GM23338 (cell line): ENCODE measurements at regions not wholly inside any gene's neighbourhood (a gene's known extent, or its start where the extent isn't known, plus 50 kb on each side); places are given as distances from the start of the nearest gene placed in this dataset.

Experiments
- ATAC-seq: fragments of 200-7000 bp; cut with Tn5 transposase; 3 replicates; pipeline ENCODE4 v1.9.1; 2020
- DNase-seq: peaks from one replicate; pipeline ENCODE4 v3.0.0-alpha.2; 2015; ENCODE audit warnings: low spot score
- H2AFZ ChIP-seq: fragments of 200-600 bp; sonication (generic); 2 replicates; pipeline ENCODE4 v1.8.0; 2016; ENCODE audit warnings: antibody characterized with exemption, mild to moderate bottlenecking, moderate library complexity
- H3F3A ChIP-seq: fragments of 200-600 bp; sonication (generic); replicated peaks from 2 replicates; pipeline ENCODE4 v1.8.0; 2017; ENCODE audit warnings: antibody characterized with exemption, mixed run types, low read depth
- H3K27ac ChIP-seq: fragments of 200-600 bp; sonication (generic); 2 replicates; pipeline ENCODE4 v1.6.1; 2016; ENCODE audit warnings: low read depth
- H3K27me3 ChIP-seq: fragments of 200-600 bp; sonication (generic); 2 replicates; pipeline ENCODE4 v1.8.0; 2016; ENCODE audit warnings: mild to moderate bottlenecking, mixed run types, moderate library complexity; ENCODE audit not compliant: insufficient read depth
- H3K36me3 ChIP-seq: fragments of 200-600 bp; sonication (generic); 2 replicates; pipeline ENCODE4 v1.8.0; 2016; ENCODE audit warnings: mild to moderate bottlenecking; ENCODE audit not compliant: insufficient read depth
- H3K4me1 ChIP-seq: fragments of 200-600 bp; sonication (generic); 2 replicates; pipeline ENCODE4 v1.8.0; 2016; ENCODE audit warnings: mild to moderate bottlenecking, moderate library complexity; ENCODE audit not compliant: insufficient read depth
- H3K4me2 ChIP-seq: fragments of 200-600 bp; sonication (generic); 2 replicates; pipeline ENCODE4 v1.7.1; 2017; ENCODE audit warnings: mixed run types
- H3K4me3 ChIP-seq: fragments of 200-600 bp; sonication (generic); 2 replicates; pipeline ENCODE4 v1.6.1; 2016; ENCODE audit warnings: mixed run types
- H3K79me2 ChIP-seq: fragments of 200-600 bp; sonication (generic); replicated peaks from 2 replicates; pipeline ENCODE4 v1.8.0; 2017; ENCODE audit warnings: mild to moderate bottlenecking; ENCODE audit not compliant: insufficient read depth
- H3K9me2 ChIP-seq: fragments of 200-600 bp; sonication (generic); 2 replicates; pipeline ENCODE4 v1.8.0; 2017; ENCODE audit not compliant: insufficient read depth
- H4K20me1 ChIP-seq: fragments of 200-600 bp; sonication (generic); replicated peaks from 2 replicates; pipeline ENCODE4 v1.8.0; 2017; ENCODE audit warnings: mild to moderate bottlenecking; ENCODE audit not compliant: insufficient read depth
- H3K27ac Mint-ChIP-seq: 2 replicates; pipeline ENCODE4 v1.8.0; 2020; ENCODE audit warnings: inconsistent platforms, mild to moderate bottlenecking, moderate library complexity, mixed read lengths
- H3K27me3 Mint-ChIP-seq: 3 replicates; pipeline ENCODE4 v1.8.0; 2022; ENCODE audit warnings: low read depth, mild to moderate bottlenecking, moderate library complexity, mixed read lengths, inconsistent platforms; ENCODE audit not compliant: insufficient read depth, poor library complexity
- H3K36me3 Mint-ChIP-seq: 3 replicates; pipeline ENCODE4 v1.8.0; 2021; ENCODE audit warnings: low read depth, mild to moderate bottlenecking, inconsistent platforms, moderate library complexity, mixed read lengths
- H3K4me1 Mint-ChIP-seq: 3 replicates; pipeline ENCODE4 v1.8.0; 2020; ENCODE audit warnings: mild to moderate bottlenecking, inconsistent platforms, mixed read lengths
- H3K4me3 Mint-ChIP-seq: 3 replicates; pipeline ENCODE4 v1.8.0; 2021; ENCODE audit warnings: moderate library complexity, mild to moderate bottlenecking, inconsistent platforms, mixed read lengths
- H3K9me3 Mint-ChIP-seq: 3 replicates; pipeline ENCODE4 v1.8.0; 2020; ENCODE audit warnings: moderate library complexity, mild to moderate bottlenecking, inconsistent platforms, mixed read lengths
- CREB1 ChIP-seq: fragments of 250-450 bp; sonication (Bioruptor Pico); IDR thresholded peaks from 2 replicates; pipeline ENCODE4 v1.5.0; 2020; ENCODE audit warnings: low read depth, mild to moderate bottlenecking, moderate library complexity
- ETS1 ChIP-seq: IDR thresholded peaks from 2 replicates; pipeline ENCODE4 v1.6.1; 2016; ENCODE audit warnings: antibody characterized with exemption
- EZH2 ChIP-seq: fragments of 200-600 bp; sonication (generic); IDR thresholded peaks from one replicate; pipeline ENCODE4 v1.8.0; 2017; ENCODE audit warnings: antibody characterized with exemption, mild to moderate bottlenecking, low read depth; ENCODE audit not compliant: unreplicated experiment
- EZH2phosphoT487 ChIP-seq: fragments of 200-600 bp; sonication (generic); IDR thresholded peaks from one replicate; pipeline ENCODE4 v1.8.1; 2018; ENCODE audit warnings: antibody characterized with exemption; ENCODE audit not compliant: unreplicated experiment
- JUNB ChIP-seq: IDR thresholded peaks from one replicate; pipeline ENCODE4 v1.6.1; 2016; ENCODE audit warnings: antibody characterized with exemption; ENCODE audit not compliant: unreplicated experiment
- NANOG ChIP-seq: IDR thresholded peaks from 2 replicates; pipeline ENCODE4 v1.6.1; 2016; ENCODE audit warnings: antibody characterized with exemption, borderline replicate concordance
- POLR2AphosphoS5 ChIP-seq: IDR thresholded peaks from 2 replicates; pipeline ENCODE4 v1.6.1; 2016; ENCODE audit warnings: antibody characterized with exemption, low read depth
- STAT1 ChIP-seq: IDR thresholded peaks from one replicate; pipeline ENCODE4 v1.6.1; 2016; ENCODE audit warnings: antibody characterized with exemption; ENCODE audit not compliant: unreplicated experiment
- ZNF114 ChIP-seq: fragments of 250-450 bp; sonication (Bioruptor Pico); IDR thresholded peaks from 2 replicates; pipeline ENCODE4 v1.5.0; 2020; ENCODE audit warnings: mild to moderate bottlenecking, moderate library complexity
- ZNF331 ChIP-seq: fragments of 250-450 bp; sonication (Bioruptor Pico); IDR thresholded peaks from 2 replicates; pipeline ENCODE4 v1.5.0; 2020; ENCODE audit warnings: low read depth, mild to moderate bottlenecking, moderate library complexity
- TF ChIP-seq, protein P1 (sequence below): fragments of 250-450 bp; sonication (Bioruptor Pico); IDR thresholded peaks from 2 replicates; pipeline ENCODE4 v1.5.0; 2020; ENCODE audit warnings: mild to moderate bottlenecking, moderate library complexity
- TF ChIP-seq, protein P2 (sequence below), 2 experiments: fragments of 200-600 bp in 1 of 2; sonication (generic) in 1 of 2; conservative IDR thresholded peaks; 2 replicates each; pipeline versions ENCODE4 v1.5.1 to v1.6.1; 2016 to 2017; ENCODE audit warnings: antibody characterized with exemption in 2 of 2, low read depth in 2 of 2, mild to moderate bottlenecking in 2 of 2, moderate library complexity in 1 of 2
- TF ChIP-seq, protein P3 (sequence below): IDR thresholded peaks from one replicate; pipeline ENCODE4 v1.6.1; 2018; ENCODE audit warnings: antibody characterized with exemption; ENCODE audit not compliant: unreplicated experiment

GRCh38 chr4:179678093-179678814 is 2236.0 kb upstream of the AGA start:
- TF ChIP-seq EZH2phosphoT487, result no peak
- no peak for TF ChIP-seq JUNB
- no peak for TF ChIP-seq CREB1
- no peak for TF ChIP-seq POLR2AphosphoS5
- no peak for TF ChIP-seq EZH2
- TF ChIP-seq ZNF114 (CRISPR knock-in tag), result no peak
- TF ChIP-seq, protein P1, sequence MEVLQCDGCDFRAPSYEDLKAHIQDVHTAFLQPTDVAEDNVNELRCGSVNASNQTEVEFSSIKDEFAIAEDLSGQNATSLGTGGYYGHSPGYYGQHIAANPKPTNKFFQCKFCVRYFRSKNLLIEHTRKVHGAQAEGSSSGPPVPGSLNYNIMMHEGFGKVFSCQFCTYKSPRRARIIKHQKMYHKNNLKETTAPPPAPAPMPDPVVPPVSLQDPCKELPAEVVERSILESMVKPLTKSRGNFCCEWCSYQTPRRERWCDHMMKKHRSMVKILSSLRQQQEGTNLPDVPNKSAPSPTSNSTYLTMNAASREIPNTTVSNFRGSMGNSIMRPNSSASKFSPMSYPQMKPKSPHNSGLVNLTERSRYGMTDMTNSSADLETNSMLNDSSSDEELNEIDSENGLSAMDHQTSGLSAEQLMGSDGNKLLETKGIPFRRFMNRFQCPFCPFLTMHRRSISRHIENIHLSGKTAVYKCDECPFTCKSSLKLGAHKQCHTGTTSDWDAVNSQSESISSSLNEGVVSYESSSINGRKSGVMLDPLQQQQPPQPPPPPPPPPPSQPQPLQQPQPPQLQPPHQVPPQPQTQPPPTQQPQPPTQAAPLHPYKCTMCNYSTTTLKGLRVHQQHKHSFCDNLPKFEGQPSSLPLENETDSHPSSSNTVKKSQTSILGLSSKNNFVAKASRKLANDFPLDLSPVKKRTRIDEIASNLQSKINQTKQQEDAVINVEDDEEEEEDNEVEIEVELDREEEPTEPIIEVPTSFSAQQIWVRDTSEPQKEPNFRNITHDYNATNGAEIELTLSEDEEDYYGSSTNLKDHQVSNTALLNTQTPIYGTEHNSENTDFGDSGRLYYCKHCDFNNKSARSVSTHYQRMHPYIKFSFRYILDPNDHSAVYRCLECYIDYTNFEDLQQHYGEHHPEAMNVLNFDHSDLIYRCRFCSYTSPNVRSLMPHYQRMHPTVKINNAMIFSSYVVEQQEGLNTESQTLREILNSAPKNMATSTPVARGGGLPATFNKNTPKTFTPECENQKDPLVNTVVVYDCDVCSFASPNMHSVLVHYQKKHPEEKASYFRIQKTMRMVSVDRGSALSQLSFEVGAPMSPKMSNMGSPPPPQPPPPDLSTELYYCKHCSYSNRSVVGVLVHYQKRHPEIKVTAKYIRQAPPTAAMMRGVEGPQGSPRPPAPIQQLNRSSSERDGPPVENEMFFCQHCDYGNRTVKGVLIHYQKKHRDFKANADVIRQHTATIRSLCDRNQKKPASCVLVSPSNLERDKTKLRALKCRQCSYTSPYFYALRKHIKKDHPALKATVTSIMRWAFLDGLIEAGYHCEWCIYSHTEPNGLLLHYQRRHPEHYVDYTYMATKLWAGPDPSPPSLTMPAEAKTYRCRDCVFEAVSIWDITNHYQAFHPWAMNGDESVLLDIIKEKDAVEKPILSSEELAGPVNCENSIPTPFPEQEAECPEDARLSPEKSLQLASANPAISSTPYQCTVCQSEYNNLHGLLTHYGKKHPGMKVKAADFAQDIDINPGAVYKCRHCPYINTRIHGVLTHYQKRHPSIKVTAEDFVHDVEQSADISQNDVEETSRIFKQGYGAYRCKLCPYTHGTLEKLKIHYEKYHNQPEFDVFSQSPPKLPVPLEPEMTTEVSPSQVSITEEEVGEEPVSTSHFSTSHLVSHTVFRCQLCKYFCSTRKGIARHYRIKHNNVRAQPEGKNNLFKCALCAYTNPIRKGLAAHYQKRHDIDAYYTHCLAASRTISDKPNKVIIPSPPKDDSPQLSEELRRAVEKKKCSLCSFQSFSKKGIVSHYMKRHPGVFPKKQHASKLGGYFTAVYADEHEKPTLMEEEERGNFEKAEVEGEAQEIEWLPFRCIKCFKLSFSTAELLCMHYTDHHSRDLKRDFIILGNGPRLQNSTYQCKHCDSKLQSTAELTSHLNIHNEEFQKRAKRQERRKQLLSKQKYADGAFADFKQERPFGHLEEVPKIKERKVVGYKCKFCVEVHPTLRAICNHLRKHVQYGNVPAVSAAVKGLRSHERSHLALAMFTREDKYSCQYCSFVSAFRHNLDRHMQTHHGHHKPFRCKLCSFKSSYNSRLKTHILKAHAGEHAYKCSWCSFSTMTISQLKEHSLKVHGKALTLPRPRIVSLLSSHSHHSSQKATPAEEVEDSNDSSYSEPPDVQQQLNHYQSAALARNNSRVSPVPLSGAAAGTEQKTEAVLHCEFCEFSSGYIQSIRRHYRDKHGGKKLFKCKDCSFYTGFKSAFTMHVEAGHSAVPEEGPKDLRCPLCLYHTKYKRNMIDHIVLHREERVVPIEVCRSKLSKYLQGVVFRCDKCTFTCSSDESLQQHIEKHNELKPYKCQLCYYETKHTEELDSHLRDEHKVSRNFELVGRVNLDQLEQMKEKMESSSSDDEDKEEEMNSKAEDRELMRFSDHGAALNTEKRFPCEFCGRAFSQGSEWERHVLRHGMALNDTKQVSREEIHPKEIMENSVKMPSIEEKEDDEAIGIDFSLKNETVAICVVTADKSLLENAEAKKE (CRISPR knock-in tag), result no peak
- no peak for TF ChIP-seq NANOG
- TF ChIP-seq, protein P2, sequence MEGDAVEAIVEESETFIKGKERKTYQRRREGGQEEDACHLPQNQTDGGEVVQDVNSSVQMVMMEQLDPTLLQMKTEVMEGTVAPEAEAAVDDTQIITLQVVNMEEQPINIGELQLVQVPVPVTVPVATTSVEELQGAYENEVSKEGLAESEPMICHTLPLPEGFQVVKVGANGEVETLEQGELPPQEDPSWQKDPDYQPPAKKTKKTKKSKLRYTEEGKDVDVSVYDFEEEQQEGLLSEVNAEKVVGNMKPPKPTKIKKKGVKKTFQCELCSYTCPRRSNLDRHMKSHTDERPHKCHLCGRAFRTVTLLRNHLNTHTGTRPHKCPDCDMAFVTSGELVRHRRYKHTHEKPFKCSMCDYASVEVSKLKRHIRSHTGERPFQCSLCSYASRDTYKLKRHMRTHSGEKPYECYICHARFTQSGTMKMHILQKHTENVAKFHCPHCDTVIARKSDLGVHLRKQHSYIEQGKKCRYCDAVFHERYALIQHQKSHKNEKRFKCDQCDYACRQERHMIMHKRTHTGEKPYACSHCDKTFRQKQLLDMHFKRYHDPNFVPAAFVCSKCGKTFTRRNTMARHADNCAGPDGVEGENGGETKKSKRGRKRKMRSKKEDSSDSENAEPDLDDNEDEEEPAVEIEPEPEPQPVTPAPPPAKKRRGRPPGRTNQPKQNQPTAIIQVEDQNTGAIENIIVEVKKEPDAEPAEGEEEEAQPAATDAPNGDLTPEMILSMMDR (conservative IDR thresholded peaks at IDR 0.05; ENCODE audit: low read depth in 2 of 2), result no peak
- TF ChIP-seq ZNF331 (CRISPR knock-in tag), result no peak
- no peak for TF ChIP-seq STAT1
- TF ChIP-seq, protein P3, sequence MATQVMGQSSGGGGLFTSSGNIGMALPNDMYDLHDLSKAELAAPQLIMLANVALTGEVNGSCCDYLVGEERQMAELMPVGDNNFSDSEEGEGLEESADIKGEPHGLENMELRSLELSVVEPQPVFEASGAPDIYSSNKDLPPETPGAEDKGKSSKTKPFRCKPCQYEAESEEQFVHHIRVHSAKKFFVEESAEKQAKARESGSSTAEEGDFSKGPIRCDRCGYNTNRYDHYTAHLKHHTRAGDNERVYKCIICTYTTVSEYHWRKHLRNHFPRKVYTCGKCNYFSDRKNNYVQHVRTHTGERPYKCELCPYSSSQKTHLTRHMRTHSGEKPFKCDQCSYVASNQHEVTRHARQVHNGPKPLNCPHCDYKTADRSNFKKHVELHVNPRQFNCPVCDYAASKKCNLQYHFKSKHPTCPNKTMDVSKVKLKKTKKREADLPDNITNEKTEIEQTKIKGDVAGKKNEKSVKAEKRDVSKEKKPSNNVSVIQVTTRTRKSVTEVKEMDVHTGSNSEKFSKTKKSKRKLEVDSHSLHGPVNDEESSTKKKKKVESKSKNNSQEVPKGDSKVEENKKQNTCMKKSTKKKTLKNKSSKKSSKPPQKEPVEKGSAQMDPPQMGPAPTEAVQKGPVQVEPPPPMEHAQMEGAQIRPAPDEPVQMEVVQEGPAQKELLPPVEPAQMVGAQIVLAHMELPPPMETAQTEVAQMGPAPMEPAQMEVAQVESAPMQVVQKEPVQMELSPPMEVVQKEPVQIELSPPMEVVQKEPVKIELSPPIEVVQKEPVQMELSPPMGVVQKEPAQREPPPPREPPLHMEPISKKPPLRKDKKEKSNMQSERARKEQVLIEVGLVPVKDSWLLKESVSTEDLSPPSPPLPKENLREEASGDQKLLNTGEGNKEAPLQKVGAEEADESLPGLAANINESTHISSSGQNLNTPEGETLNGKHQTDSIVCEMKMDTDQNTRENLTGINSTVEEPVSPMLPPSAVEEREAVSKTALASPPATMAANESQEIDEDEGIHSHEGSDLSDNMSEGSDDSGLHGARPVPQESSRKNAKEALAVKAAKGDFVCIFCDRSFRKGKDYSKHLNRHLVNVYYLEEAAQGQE, result no peak
- no peak for TF ChIP-seq ETS1
- no peak overlapping the region for H3K27ac ChIP-seq
- no peaks in the 10 kb centered on the region for H3K27me3 Mint-ChIP-seq
- H4K20me1 ChIP-seq, result no peaks in the 10 kb centered on the region
- no peak overlapping the region for H3K4me3 ChIP-seq
- H3F3A ChIP-seq, result no peaks in the 10 kb centered on the region
- H2AFZ ChIP-seq, result no peak overlapping the region
- DNase-seq (no peak), ATAC-seq (no peak)
- H3K4me1 Mint-ChIP-seq, result no peaks in the 10 kb centered on the region
- no peak overlapping the region for H3K4me3 Mint-ChIP-seq
- H3K9me2 ChIP-seq, result no peaks in the 10 kb centered on the region; the same call in 1 of the 2 replicates
- no peaks in the 10 kb centered on the region for H3K36me3 Mint-ChIP-seq
- H3K79me2 ChIP-seq, result no peaks in the 10 kb centered on the region
- no peak overlapping the region for H3K4me2 ChIP-seq
- no peaks in the 10 kb centered on the region for H3K36me3 ChIP-seq
- H3K27me3 ChIP-seq, result no peaks in the 10 kb centered on the region
- no peaks in the 10 kb centered on the region for H3K4me1 ChIP-seq
- H3K9me3 Mint-ChIP-seq, result peaks cover 25% of the 10 kb centered on the region; the same call in 2 of the 3 replicates
- no peak overlapping the region for H3K27ac Mint-ChIP-seq
